HG02970 (cell line): ENCODE measurements at regions not wholly inside any gene's neighbourhood (a gene's known extent, or its start where the extent isn't known, plus 50 kb on each side); places are given as distances from the start of the nearest gene placed in this dataset.

Source experiments
- ATAC-seq: cut with Tn5 transposase; IDR thresholded peaks from one replicate; pipeline ENCODE4 v1.9.1; 2021; ENCODE audit warnings: mild to moderate bottlenecking, moderate library complexity, moderate number of reproducible peaks; ENCODE audit not compliant: unreplicated experiment, low FRiP score

- ATAC-seq, result no peak
These were observed 78.3 kb upstream of the NRP1 start for GRCh38 chr10:33412653-33413361.

DNA sequence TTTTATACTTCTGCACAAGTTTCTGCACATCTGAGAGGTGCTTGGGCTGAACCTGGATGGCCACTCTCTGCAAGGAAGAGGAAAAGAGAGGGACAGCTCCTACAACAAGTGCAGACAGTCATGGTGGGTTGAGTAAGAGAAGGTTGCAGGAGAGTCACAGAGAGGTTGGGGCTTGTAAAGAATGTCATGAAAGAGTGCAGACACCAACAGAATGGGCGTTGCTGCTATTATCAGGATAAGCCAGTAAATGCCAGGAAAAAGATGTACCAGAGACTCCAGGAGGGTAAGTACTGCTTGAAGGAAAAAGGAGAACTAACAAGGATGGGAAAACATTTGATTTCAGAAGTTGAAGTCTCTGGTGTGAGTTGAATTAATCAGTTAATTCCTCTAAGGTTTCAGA is 77.8 kb upstream of the NRP1 start:
- ATAC-seq, result no peak

- no peak for ATAC-seq
These were observed 76.4 kb upstream of the NRP1 start for GRCh38 chr10:33410860-33411234.

- ATAC-seq, result no peak
These were observed 75.8 kb upstream of the NRP1 start for GRCh38 chr10:33410096-33410859.

- no peak for ATAC-seq
These were observed 72.1 kb upstream of the NRP1 start for GRCh38 chr10:33406596-33406995.

GRCh38 chr10:33402220-33403073 is 68.0 kb upstream of the NRP1 start:
- ATAC-seq, result no peak

DNA sequence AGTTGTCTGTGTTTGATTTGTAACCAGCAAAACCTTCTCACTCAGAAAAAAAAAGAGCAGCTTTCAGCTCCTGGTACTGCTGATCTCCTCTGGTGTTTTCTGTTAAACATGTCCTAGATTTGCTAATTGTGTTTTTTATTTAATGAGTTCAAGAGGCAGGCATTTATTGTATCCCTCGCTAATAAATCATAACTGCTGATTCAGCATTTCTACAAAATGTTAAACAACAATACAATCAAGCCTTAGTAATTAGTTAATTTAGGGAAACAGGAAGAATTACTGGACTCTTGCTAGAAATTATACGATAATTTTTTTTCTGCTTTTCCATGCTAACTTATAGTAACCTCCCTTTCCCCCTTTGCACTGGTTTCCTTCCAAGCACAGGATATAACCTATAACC is 66.8 kb upstream of the NRP1 start:
- ATAC-seq, result no peak

DNA sequence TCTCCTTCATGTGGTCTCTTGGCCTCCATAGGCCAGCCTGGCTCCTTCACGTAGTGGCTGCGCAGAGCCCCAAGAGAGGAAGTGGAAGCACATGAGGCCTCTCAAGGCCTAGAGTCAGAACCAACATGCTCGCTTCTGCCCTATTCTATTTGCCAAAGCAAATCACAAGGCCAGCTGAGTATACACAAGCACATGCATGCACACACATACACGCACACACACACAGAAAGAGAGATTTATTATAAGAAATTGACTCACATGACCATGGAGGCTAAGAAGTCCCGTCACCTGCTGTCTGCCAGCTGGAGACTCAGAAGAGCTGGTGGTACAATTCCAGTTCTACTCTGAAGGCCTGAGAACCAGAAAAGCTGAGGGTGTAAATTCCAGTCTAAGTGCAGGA is 64.3 kb upstream of the NRP1 start:
- ATAC-seq, result no peak

DNA sequence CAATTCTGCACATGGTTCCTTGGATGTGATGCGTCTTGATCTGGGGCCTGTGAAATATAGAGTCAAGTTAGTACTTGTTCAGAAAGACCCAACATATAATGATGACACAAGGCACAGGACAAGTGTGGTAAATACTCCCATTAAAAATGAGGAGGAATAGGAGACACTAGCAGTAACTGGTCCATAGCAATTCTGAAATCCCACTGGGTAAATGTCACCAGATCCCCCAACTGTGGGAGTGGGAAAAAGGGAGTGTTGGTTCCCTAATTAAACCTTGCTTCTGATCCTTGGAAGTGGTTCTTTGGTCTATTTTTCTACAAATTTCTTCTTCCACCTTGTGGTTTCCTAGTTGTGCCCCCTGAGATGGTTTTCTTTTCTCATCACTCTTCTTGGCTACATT is 62.5 kb upstream of the NRP1 start:
- no peak for ATAC-seq

- ATAC-seq, result no peak
These were observed 61.8 kb upstream of the NRP1 start for GRCh38 chr10:33396279-33396678.

DNA sequence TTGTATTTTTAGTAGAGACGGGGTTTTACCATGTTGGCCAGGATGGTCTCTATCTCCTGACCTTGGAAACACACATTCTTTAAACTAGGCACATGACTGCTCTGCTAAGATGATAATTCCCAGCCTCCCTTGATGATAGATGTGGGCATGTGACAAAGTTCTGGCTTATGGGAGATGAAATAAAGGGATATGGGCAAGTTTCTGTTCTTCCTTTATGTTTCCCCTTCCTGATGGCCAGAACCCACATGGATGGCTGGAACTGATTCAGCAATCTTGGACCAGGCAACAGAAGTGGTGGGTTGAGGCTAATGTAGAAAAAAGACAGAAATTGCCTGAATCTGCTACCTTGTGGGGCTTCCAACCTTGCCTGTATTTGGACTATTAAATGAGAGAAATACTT is 60.7 kb upstream of the NRP1 start:
- no peak for ATAC-seq

- ATAC-seq, result no peak
These were observed 58.2 kb upstream of the NRP1 start for GRCh38 chr10:33392706-33393105.

DNA sequence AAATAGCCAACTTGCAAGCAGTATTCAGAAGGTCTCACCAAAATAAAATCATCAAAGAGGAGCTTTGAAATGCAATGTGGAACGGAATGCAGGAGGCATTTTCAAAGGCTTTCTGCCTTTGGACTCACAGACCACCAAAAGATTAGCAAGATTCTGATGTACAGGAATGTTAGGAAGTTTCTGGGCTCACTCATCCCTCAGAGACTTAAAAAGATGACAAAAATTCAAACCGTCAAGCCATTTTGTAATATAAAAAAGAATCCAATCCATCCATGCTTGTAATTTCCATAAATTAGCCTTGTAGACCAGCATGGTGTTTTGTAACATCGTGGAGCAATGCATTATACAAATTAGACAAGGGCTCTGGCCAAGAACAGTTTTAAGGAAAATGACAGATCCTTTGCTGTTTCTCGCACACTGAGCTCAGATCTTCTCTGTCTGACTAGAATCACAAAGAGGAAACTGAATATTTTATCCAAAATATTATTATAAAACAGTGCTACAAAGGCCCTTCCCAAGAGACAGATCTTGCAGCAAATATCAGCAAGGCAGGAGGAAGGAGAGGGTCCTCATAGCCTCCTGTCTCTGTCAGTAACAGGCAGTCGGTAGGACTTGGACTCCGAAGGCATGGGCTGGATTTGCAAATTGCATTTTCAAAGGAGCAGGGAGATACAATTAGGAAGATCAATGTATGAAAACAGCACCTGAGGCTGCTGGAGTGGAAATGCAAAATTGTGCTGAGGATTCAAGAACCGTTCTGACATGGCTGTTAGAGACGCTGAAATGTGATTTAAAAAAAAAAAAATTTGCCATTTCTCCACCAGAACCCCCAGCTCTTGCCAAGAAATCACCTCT is 57.4 kb upstream of the NRP1 start:
- ATAC-seq, result no peak

DNA sequence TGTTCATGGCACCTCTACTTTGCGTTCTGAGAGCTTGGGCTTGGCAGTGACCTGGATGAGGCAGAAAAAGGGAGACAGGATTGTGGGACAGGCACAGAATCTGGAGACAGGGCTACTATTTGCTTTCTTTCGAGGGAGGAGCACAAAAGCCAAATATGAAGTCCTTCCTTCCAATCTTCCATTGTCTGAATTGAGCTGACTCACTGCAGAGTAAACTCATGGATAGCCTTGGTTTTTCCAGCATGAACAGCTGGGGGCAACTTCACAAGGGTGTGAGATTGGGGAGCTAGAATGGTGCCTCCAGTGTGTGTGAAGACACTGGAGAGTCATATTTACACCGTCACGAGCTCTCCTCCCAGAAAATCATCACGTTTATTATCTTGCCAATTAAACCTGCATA is 55.6 kb upstream of the NRP1 start:
- ATAC-seq, result no peak

GRCh38 chr10:33388785-33389184 is 54.3 kb upstream of the NRP1 start:
- ATAC-seq, result no peak

- no peak for ATAC-seq
These were observed 53.9 kb upstream of the NRP1 start for GRCh38 chr10:33388382-33388781.

- no peak for ATAC-seq
These were observed 53.3 kb upstream of the NRP1 start for GRCh38 chr10:33387720-33388119.

DNA sequence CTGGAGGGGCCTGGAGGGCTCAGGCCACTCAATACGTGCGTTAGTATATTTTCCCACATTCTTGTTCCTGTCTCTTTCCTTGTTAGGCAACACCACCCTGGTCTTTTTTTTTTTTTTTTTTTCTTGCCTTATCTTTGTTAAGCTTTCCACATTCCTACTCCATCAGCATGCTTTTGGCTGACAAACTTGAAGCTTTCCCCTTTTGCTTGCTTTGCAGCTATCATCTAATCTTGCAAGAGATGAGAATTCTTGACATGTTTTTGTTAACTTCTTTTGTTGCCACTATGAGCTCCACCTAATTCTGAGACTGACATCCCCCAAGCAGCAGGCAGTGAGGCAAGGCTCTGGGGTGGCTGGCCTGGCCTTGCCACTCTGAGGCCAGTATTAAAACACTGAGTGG is 52.5 kb upstream of the NRP1 start:
- no peak for ATAC-seq

DNA sequence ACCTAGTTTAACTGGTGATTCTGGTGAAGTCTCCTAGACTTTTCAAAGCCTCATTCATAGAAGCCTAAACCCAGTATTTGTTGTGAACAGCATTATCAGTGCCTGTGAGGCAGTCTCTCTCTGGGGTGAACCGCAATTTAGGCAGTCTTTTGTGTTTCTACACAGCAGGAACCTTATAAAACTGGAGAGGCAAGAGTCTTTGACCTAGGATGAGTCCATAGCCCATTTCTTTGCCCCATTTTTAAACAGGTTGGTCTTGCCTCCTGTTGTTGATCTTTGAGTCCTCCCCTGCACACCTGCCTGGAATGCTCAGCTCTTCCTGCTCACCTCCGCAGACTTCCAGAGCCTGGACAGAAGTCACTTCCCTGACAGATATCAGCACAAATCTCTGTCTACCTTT is 51.2 kb upstream of the NRP1 start:
- ATAC-seq, result no peak

DNA sequence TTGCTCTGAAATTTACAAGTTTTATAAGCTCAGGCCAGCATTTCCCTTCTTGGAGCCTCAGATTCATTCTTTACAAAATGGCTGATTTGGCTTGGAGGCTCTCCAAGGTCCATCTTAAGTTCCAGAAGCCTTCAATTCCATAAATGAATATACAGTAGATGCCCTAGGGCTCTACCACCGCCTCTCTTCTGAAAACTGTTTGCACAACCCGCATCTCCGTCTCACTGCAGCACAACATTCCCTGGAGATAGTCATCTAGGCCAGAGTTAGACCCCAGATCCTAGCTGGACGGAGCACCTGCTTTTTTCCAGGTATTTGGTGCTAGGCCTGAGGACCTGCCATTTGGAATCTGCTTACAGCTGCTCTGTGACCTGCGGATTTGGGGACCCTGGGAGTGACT is 50.5 kb upstream of the NRP1 start:
- ATAC-seq, result no peak
